Fibroblast of lung (primary cell): ENCODE measurements at regions not wholly inside any gene's neighbourhood (a gene's known extent, or its start where the extent isn't known, plus 50 kb on each side); places are given as distances from the start of the nearest gene placed in this dataset.
A peak's percentile ranks its signal among the peaks of the same experiment; 100 is the strongest.

Source experiments
- DNase-seq, 2 donors: peaks; one replicate each; pipeline versions ENCODE4 v3.0.0 to v3.0.0-alpha.2; 2010; ENCODE audit warnings: low read depth in 2 of 2
- H2AFZ ChIP-seq: 2 replicates; pipeline ENCODE4 v1.5.1; 2012; ENCODE audit warnings: low read length, control low read depth, inconsistent platforms
- H3K27ac ChIP-seq: 2 replicates; pipeline ENCODE4 v1.5.1; 2011; ENCODE audit warnings: low read length, control low read depth; ENCODE audit not compliant: insufficient read depth
- H3K27me3 ChIP-seq: 2 replicates; pipeline ENCODE4 v1.5.1; 2011; ENCODE audit warnings: mild to moderate bottlenecking, low read length; ENCODE audit not compliant: control insufficient read depth, insufficient read depth
- H3K36me3 ChIP-seq: 2 replicates; pipeline ENCODE4 v1.5.1; 2011; ENCODE audit warnings: low read length; ENCODE audit not compliant: control insufficient read depth, insufficient read depth
- H3K4me1 ChIP-seq: 2 replicates; pipeline ENCODE4 v1.5.1; 2011; ENCODE audit warnings: low read length; ENCODE audit not compliant: control insufficient read depth, insufficient read depth; ENCODE audit errors: extremely low read depth
- H3K4me2 ChIP-seq: 2 replicates; pipeline ENCODE4 v1.5.1; 2011; ENCODE audit warnings: low read length, control low read depth; ENCODE audit not compliant: insufficient read depth; ENCODE audit errors: extremely low read depth
- H3K4me3 ChIP-seq, 4 experiments: fragments of 200-600 bp in 1 of 4; sonication (generic) in 1 of 4; replicated peaks in 1 of 4; 2 replicates each; pipeline ENCODE4 v1.5.1; 2011 to 2016; ENCODE audit warnings: low read length in 4 of 4, low read depth in 3 of 4, mild to moderate bottlenecking in 3 of 4, control low read depth in 2 of 4, inconsistent platforms in 1 of 4, mixed read lengths in 1 of 4; ENCODE audit not compliant: insufficient read depth in 1 of 4; ENCODE audit errors: control extremely low read depth in 1 of 4
- H3K79me2 ChIP-seq: 2 replicates; pipeline ENCODE4 v1.5.1; 2012; ENCODE audit warnings: mild to moderate bottlenecking, low read length, inconsistent platforms; ENCODE audit not compliant: control insufficient read depth, insufficient read depth
- H3K9ac ChIP-seq: 2 replicates; pipeline ENCODE4 v1.5.1; 2011; ENCODE audit warnings: mild to moderate bottlenecking, low read length, control low read depth; ENCODE audit not compliant: insufficient read depth
- H3K9me3 ChIP-seq: 2 replicates; pipeline ENCODE4 v1.5.1; 2012; ENCODE audit warnings: low read depth, low read length; ENCODE audit not compliant: control insufficient read depth, insufficient read depth
- H4K20me1 ChIP-seq: 2 replicates; pipeline ENCODE4 v1.5.1; 2011; ENCODE audit warnings: low read length; ENCODE audit not compliant: control insufficient read depth, insufficient read depth; ENCODE audit errors: extremely low read depth
- CTCF ChIP-seq, 2 donors: IDR thresholded peaks in 1 of 2; conservative IDR thresholded peaks in 1 of 2; 1 replicate in 1 of 2; 2 replicates in 1 of 2; pipeline ENCODE4 v1.5.1; 2011 to 2012; ENCODE audit warnings: low read length in 2 of 2, control low read depth in 1 of 2, inconsistent platforms in 1 of 2, low read depth in 1 of 2, mild to moderate bottlenecking in 1 of 2
- EZH2 ChIP-seq: IDR thresholded peaks from 2 replicates; pipeline ENCODE4 v1.5.1; 2012; ENCODE audit warnings: low read length, control low read depth, mild to moderate bottlenecking; ENCODE audit errors: missing control alignments

- Histone ChIP-seq H4K20me1 (no peaks in the 10 kb centered on the region), H3K4me3 (no peak overlapping the region), H3K9me3 (no peaks in the 10 kb centered on the region), H3K27me3 (no peaks in the 10 kb centered on the region), H3K4me1 (peaks cover 4% of the 10 kb centered on the region), H3K9ac (no peak overlapping the region), H3K4me2 (no peak overlapping the region), H3K79me2 (no peaks in the 10 kb centered on the region), H3K36me3 (no peaks in the 10 kb centered on the region), H2AFZ (no peak overlapping the region), H3K27ac (peak overlapping the region; percentile 5)
- DNase-seq = peak; percentile 20 to 71
- TF ChIP-seq EZH2 = no peak
Observed at GRCh38 chr14:37901978-37902377, 305.7 kb upstream of the SSTR1 start.

- H3K79me2 ChIP-seq = no peaks in the 10 kb centered on the region
Observed at GRCh38 chr14:37903343-37904191, 304.1 kb upstream of the SSTR1 start.

GRCh38 chr14:37924622-37925021 lies 283.1 kb upstream of the SSTR1 start:
- H3K4me1 ChIP-seq = no peaks in the 10 kb centered on the region
- no peak overlapping the region for H3K4me3 ChIP-seq
- no peak overlapping the region for H2AFZ ChIP-seq
- H3K79me2 ChIP-seq = no peaks in the 10 kb centered on the region
- no peaks in the 10 kb centered on the region for H3K27me3 ChIP-seq
- no peak overlapping the region for H3K27ac ChIP-seq
- H3K4me2 ChIP-seq = no peak overlapping the region
- H4K20me1 ChIP-seq = no peaks in the 10 kb centered on the region
- no peak for TF ChIP-seq CTCF (conservative IDR thresholded peaks at IDR 0.05 in 1 of 2, IDR thresholded peaks at IDR 0.05 in 1 of 2; ENCODE audit: low read depth in 1 of 2, low read length in 2 of 2)
- no peak for TF ChIP-seq EZH2
- H3K9ac ChIP-seq = no peak overlapping the region
- H3K9me3 ChIP-seq = no peaks in the 10 kb centered on the region
- no peaks in the 10 kb centered on the region for H3K36me3 ChIP-seq
- no peak for DNase-seq

More at GRCh38 chr14:37903343-37904191, 304.1 kb upstream of the SSTR1 start:
- Histone ChIP-seq H3K4me2 (no peak overlapping the region), H3K4me3 (peak overlapping the region in 1 of 4 experiments; percentile 11), H4K20me1 (no peaks in the 10 kb centered on the region), H3K27ac (no peak overlapping the region), H3K36me3 (no peaks in the 10 kb centered on the region), H3K9ac (no peak overlapping the region), H3K9me3 (no peaks in the 10 kb centered on the region), H2AFZ (peak overlapping the region; percentile 66), H3K4me1 (peaks cover 4% of the 10 kb centered on the region), H3K27me3 (no peaks in the 10 kb centered on the region)
- DNase-seq = peak; percentile 34 to 75
- TF ChIP-seq EZH2 = no peak
- peak; percentile 39 to 48 for TF ChIP-seq CTCF (conservative IDR thresholded peaks at IDR 0.05 in 1 of 2, IDR thresholded peaks at IDR 0.05 in 1 of 2; ENCODE audit: low read depth in 1 of 2, low read length in 2 of 2)
